Erythroblast (primary cell): ENCODE measurements at regions not wholly inside any gene's neighbourhood (a gene's known extent, or its start where the extent isn't known, plus 50 kb on each side); places are given as distances from the start of the nearest gene placed in this dataset.
"Not testable (repeated sequence)": the region's sequence is repeated elsewhere in the genome, so short reads cannot be mapped to it uniquely, and the experiment has no call there.

Experiments used
- DNase-seq, 2 experiments: peaks; one replicate each; lab custom pipeline; 2025; lab: John Stamatoyannopoulos, UW
- GATA1 ChIP-seq: IDR thresholded peaks from 2 replicates; pipeline ENCODE4 v1.6.1; 2011; ENCODE audit warnings: low read depth, mild to moderate bottlenecking, control low read depth, low read length, moderate library complexity
- POLR2A ChIP-seq: IDR thresholded peaks from 2 replicates; pipeline ENCODE4 v1.6.1; 2011; ENCODE audit warnings: mild to moderate bottlenecking, low read length

DNA sequence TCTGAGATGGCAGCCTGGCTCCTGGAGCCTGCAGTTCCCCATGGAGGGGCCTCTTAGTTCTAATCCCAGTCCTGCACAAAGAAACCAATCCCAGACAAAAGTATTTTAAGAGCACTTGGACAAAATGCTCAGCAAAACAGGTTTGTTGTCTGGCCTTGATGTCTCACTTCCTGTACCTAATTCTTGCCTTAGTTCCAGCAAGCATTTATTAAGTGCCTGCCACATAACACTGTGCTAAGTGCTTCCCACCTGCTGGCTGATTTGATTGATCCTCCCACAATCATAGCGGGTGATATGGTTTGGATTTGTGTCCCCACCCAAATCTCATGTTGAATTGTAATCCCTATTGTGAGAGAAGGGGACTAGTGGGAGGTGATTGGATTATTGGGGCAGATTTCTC lies 65.7 kb upstream of the HABP2 start:
- no peak for TF ChIP-seq POLR2A

DNA sequence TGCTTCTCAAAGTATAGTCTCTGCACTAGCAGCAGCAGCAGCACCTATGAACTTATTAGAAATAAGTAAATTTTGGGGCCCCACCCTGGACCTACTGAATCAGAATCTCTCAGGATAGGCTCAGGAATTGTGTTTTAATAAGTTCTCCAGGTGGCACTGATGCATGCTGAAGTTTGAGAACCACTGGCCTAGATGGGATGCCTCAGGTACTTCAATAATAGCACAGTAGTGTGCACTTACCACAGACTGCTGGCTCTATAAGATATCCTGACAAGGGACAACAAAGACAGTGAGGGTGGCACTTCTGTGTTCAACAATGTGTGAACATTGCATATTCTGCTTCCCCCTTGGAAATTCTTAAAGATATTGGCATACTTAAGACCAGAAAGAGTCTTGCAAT lies 64.7 kb upstream of the HABP2 start:
- no peak for DNase-seq

More for the DNA sequence above, 65.7 kb upstream of the HABP2 start:
- no peak for DNase-seq

DNA sequence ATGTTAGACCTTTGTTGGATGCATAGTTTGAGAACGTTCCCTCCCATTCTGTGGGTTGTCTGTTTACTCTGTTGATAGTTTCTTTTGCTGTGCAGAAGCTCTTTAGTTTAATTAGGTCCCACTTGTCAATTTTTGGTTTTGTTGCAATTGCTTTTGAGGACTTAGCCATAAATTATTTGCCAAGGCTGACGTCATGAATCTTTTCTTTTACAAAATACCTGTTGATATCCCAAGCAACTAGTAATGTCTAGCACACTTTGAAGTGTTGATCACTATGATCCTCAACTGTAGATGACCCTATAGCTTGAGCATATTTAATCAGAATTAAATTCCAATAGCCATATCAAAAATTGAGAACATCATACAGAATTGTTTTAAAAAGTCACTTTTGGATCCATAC lies 63.3 kb upstream of the HABP2 start:
- DNase-seq: not testable (repeated sequence)

More for the DNA sequence above, 64.7 kb upstream of the HABP2 start:
- TF ChIP-seq POLR2A: no peak
- TF ChIP-seq GATA1: no peak

DNA sequence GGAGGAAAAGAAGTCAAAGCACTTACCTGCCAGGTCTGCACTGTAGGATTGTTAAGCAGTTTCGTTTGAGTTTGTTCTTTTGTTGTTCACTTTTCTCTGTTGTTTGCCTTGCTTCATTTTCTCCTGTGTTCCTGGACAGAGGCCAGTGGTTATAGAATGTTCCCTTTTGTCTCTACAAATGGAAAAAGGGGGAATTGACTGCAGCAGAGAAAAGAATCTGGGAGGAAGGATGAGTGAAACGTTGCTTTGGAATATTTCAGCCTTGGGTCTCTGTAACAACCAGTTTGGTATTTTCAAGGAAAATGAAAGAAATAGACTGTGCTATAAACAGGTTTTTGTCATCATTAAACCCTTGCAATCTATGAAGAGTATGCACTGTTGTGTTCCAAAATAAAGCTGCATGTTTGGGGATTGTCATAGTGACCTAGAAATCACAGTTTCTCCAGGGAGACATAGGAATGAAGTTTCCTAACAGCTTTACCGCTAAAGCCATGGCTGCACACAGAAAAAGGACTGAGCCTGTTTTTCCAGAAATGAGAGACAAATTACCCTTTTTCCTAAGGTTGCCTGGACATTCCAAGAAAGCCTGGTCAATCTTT lies 60.8 kb upstream of the HABP2 start:
- no peak for TF ChIP-seq GATA1
- TF ChIP-seq POLR2A: no peak
- no peak for DNase-seq

DNA sequence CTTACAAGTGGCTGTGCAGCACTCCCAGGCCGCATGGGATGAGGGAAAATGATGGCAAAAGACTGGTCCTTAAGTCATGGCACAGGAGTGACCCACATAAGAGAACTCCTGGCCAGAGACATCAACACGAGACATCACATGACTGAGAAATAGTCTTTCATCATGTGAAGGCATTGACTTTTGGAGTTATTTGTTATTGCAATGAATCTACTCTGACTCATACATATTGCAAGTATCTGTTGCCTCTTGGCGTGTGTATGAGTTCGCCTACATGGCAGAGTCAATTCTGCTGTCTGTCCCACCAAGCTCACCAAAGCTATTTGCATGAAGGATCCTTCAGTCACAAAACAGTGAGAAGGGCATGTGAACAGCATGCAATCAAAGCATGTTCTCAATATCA lies 59.7 kb upstream of the HABP2 start:
- TF ChIP-seq POLR2A (no peak), GATA1 (no peak)
- no peak for DNase-seq

DNA sequence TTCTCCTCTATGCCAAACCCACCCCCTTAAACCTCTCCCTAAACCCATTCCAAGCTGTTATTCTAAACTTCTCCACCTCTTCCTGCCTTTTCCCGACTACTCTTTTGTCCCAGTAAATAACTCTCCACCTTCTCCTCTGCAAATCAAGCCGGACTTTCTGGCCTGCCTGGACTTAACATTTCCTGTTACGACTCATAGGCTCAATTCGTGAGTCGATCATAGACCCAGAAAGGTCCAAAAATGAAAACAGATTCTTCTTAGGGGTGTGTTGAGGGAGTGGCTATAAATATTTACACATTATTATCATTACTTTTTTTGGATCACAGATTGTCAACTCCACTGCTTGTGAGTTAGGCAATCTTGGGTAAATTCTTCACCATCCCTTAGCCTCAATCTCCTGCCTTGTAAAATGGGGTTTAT lies 59.0 kb upstream of the HABP2 start:
- no peak for TF ChIP-seq POLR2A
- TF ChIP-seq GATA1: no peak
- DNase-seq: no peak

DNA sequence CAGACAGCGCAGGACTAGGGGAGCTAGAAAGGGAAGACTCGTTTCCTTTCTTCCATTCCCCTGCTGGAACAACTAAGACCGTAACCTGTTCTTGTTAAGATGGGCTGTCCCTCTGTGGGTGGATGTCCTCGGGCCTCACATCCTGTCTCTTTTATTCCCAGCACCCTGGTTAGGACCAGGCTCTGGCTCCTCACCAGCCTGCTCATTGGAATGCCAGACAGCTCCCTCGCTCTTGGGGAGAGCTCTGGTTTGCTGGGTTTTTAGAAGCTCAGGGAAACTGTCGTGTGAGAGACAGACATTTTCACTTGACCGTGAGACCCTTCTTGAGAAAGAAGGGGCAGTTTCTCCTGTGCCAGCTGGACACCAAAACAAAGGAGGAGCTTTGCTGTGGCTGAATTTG lies 58.1 kb upstream of the HABP2 start:
- TF ChIP-seq POLR2A (no peak), GATA1 (no peak)
- no peak for DNase-seq

DNA sequence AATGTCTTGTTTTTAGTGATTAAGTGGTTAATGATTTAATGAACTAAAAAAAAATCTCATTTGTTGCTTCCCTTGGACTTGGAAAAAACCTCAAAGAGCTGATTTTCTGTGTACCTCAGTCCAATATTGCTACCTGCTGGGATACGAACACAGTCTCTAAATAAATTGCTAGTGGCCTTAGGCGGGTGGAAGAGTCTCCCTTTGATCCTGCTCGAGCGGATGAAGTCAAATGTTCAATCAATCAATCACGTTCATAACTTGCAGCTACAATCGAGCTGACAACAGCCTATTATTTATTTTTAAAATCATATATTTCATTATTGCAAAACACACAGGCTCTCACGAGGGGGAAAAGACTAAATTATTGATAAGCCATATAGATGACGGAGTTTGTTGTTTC lies 57.3 kb upstream of the HABP2 start:
- TF ChIP-seq POLR2A (no peak), GATA1 (no peak)
- no peak for DNase-seq

DNA sequence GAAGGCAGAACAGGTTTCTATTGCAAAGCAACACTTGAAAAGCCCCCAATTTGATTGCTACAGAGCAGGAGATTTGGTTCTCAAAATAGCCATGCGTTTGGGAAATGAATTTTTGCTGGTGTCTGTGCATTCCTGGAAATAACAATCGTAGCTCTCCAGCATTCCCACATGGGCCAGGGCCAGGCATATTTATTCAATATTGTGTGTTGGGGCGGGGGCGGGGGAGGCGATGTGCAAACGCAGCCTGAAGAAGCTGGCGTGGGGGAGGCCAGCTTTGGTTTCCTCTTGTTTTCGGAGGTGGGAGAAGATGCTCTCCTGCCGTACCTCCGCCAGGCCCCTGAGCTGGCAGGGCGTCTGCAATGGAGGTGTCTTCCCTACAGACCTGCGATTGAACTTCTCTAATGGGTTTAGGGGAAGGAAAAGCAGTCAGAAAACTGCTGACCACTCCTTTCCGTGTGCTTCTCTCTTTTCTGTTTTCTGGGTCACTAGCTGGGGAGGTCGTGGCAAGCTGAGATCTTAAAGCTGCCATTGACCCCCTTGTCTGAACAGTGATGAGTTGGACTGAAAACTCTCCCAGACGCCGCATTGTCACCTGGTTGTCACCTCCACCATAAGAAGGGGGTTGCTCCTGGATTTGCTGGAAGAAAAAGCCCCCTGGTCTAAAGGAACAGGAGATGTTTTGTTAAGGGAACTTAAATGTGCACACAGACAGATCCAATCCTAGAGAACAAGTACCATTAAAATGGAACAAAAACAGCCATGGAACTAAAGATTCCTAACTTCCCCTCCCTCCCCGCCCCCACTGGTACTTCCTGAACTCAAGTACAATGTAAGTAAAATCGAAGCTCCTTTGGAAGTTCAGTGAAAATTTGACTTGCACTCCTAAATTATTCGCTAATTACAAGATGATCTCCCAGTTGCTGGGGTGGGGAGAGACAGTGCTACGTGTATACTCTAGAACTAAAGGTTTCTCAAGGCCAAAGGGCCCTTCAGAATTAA lies 56.4 kb upstream of the HABP2 start:
- TF ChIP-seq POLR2A: no peak
- no peak for TF ChIP-seq GATA1
- no peak for DNase-seq

DNA sequence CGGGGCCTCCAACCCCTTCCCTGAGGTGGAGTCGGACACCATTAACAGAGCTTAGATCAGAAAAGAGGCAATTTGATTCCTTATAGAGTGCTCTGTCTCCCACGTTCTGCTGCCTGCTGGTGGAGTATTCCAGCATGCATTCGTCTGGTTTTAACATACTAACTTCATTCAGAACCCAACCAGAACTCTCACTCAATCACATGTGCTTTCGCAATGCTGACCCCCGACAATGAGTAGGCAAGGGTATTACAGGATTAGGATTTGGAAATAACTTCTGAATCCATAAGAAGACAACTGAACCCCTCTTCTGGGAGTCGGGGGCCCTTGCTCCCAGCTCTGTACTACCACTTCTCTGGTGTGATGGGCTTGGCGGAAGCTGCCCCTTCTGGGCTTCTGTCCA lies 55.7 kb upstream of the HABP2 start:
- no peak for TF ChIP-seq GATA1
- TF ChIP-seq POLR2A: no peak
- DNase-seq: no peak

DNA sequence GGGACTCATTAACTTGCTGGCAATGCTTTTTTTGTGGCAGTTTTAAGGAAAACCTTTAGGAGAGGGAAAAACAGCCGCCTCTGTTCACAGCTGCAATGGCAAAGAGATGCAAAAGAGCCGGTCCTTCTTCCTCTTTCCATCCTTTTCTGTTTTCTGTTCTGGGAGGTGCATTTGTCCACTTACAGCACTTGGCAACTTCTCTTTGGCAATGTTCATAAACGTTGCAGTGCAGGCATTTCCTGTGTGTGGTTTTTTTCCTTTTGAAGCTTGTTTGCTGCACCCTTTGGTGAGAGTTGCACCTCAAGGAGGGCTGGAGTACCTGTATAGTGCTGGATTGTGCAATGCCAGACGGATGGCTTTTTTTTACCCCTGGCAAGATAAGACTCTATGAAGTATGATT lies 53.9 kb upstream of the HABP2 start:
- DNase-seq: no peak
- TF ChIP-seq POLR2A: no peak
- no peak for TF ChIP-seq GATA1

DNA sequence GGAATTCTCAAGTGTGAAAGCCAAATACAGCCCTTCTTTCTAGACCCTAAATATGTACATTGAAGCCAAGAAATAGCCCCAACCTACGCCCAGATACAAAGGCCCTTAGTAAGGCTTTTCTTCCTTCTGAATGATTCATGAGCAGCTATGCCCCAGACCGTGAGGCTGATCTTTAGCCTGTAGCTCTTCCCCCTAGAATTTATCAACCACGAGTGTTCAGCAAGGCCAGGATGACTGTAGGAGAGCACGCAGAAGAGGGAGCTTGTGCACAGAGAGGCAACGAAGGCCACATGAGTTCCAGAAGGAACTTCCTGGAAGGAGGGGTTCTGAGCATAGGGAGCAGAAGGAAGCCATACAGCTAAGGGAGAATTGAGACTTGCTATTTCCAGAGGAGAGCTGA lies 53.0 kb upstream of the HABP2 start:
- TF ChIP-seq POLR2A (no peak), GATA1 (no peak)

DNA sequence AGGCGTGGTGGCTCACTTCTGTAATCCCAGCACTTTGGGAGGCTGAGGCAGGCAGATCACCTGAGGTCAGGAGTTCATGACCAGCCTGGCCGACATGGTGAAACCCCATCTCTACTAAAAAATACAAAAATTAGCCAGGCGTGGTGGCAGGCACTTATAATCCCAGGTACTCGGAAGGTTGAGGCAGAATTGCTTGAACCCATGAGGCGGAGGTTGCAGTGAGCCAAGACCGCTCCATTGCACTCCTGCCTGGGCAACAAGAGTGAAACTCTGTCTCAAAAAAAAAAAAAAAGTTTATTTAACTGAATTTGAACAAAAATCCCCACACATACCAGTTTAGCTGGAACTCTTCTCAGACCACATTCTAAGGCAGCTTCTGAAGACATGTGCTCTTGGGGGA lies 51.8 kb upstream of the HABP2 start:
- DNase-seq: not testable (repeated sequence)

More for the DNA sequence above, 53.0 kb upstream of the HABP2 start:
- no peak for DNase-seq
